OCI-LY7 (cell line): ENCODE measurements at regions not wholly inside any gene's neighbourhood (a gene's known extent, or its start where the extent isn't known, plus 50 kb on each side); places are given as distances from the start of the nearest gene placed in this dataset.

Experiments used
- BruUV-seq: library from RNA; stranded (reverse); fragments of 400-500 nt; replicated peaks from 2 replicates; lab custom pipeline; 2021; lab: Mats Ljungman, UMichigan
- CTCF ChIA-PET: fragments of 300-600 bp; sonication (Branson Sonifier 250); formaldehyde crosslinking; loops from one replicate; lab custom pipeline; 2022; ENCODE audit warnings: antibody characterized with exemption; ENCODE audit not compliant: unreplicated experiment; lab: Charles Lee
- POLR2A ChIA-PET: fragments of 300-600 bp; sonication (Branson Sonifier 250); formaldehyde crosslinking; loops from one replicate; lab custom pipeline; 2022; ENCODE audit warnings: antibody characterized with exemption; lab: Charles Lee
- DNase-seq: peaks from one replicate; pipeline ENCODE4 v3.0.0-alpha.2; 2015; ENCODE audit warnings: low spot score
- H2AFZ ChIP-seq: fragments of 200-600 bp; sonication (generic), shearing (Covaris generic); 2 replicates; pipeline ENCODE4 v1.6.1; 2014; ENCODE audit warnings: mild to moderate bottlenecking, antibody characterized with exemption, low read length, moderate library complexity
- H3K27ac ChIP-seq: fragments of 200-600 bp; sonication (generic); 2 replicates; pipeline ENCODE4 v1.5.1; 2014; ENCODE audit warnings: mixed run types, low read depth, mild to moderate bottlenecking, moderate library complexity, low read length, inconsistent platforms; ENCODE audit not compliant: poor library complexity, severe bottlenecking
- H3K36me3 ChIP-seq: fragments of 200-600 bp; sonication (generic); 2 replicates; pipeline ENCODE4 v1.6.1; 2014; ENCODE audit warnings: mild to moderate bottlenecking, antibody characterized with exemption, low read length, moderate library complexity, mixed read lengths; ENCODE audit not compliant: insufficient read depth
- H3K4me1 ChIP-seq: fragments of 200-600 bp; sonication (generic); 2 replicates; pipeline ENCODE4 v1.5.1; 2014; ENCODE audit warnings: mild to moderate bottlenecking, low read length; ENCODE audit not compliant: insufficient read depth, poor library complexity, severe bottlenecking
- H3K4me2 ChIP-seq: fragments of 200-600 bp; sonication (generic); 2 replicates; pipeline ENCODE4 v1.6.1; 2014; ENCODE audit warnings: mild to moderate bottlenecking, low read length
- H3K4me3 ChIP-seq: fragments of 200-600 bp; sonication (generic); 2 replicates; pipeline ENCODE4 v1.5.1; 2014; ENCODE audit warnings: mild to moderate bottlenecking, low read depth, low read length; ENCODE audit not compliant: poor library complexity, severe bottlenecking
- H3K79me2 ChIP-seq: fragments of 200-600 bp; sonication (generic); 2 replicates; pipeline ENCODE4 v1.6.1; 2016; ENCODE audit warnings: low read depth, mild to moderate bottlenecking, low read length, moderate library complexity, mixed read lengths; ENCODE audit not compliant: insufficient read depth
- H3K9me2 ChIP-seq: fragments of 200-600 bp; sonication (generic); 2 replicates; pipeline ENCODE4 v1.6.1; 2016; ENCODE audit warnings: mild to moderate bottlenecking, low read length, mixed read lengths; ENCODE audit not compliant: insufficient read depth
- H3K9me3 ChIP-seq: fragments of 200-600 bp; sonication (generic); 2 replicates; pipeline ENCODE4 v1.6.1; 2014; ENCODE audit warnings: mild to moderate bottlenecking, mixed run types, low read length, mixed read lengths
- H4K20me1 ChIP-seq: fragments of 200-600 bp; sonication (generic); 2 replicates; pipeline ENCODE4 v1.6.1; 2014; ENCODE audit warnings: mild to moderate bottlenecking, antibody characterized with exemption, low read length, moderate library complexity, mixed read lengths; ENCODE audit not compliant: insufficient read depth
- CTCF ChIP-seq: fragments of 200-600 bp; sonication (generic); conservative IDR thresholded peaks from 2 replicates; pipeline ENCODE4 v1.5.1; 2014; ENCODE audit warnings: mild to moderate bottlenecking, antibody characterized with exemption, low read length, moderate library complexity, mixed read lengths
- EZH2phosphoT487 ChIP-seq: fragments of 200-600 bp; sonication (generic); IDR thresholded peaks from 2 replicates; pipeline ENCODE4 v1.6.1; 2018; ENCODE audit warnings: low read depth, borderline replicate concordance, mild to moderate bottlenecking, mixed run types, antibody characterized with exemption, low read length, moderate library complexity, mixed read lengths
- intact Hi-C: fragments of 100-400 bp; cut with micrococcal nuclease; formaldehyde crosslinking; loops from one replicate; pipeline ENCODE4 v1.10.0; 2022; ENCODE audit not compliant: unreplicated experiment

DNA sequence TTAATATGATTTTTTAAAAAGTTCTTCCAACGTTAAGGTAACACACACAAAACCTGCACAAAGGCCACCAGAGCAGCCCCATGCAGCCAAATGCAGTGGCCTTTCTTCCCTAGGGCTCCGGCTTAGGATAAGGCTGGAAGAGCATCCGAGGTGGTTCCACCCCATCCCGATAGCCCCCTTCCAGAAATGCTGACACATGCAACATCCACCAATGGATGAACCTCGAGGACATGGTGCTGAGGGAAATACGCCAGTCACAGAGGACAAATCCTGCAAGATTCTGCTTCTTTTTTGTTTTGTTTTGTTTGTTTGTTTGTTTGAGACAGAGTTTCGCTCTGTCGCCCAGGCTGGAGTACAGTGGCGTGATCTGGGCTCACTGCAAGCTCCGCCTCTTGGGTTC lies 199.3 kb upstream of the NSMCE3 start:
- Histone ChIP-seq H3K9me2 (no peaks in the 10 kb centered on the region), H3K79me2 (no peaks in the 10 kb centered on the region), H3K4me2 (no peak overlapping the region), H3K4me1 (no peaks in the 10 kb centered on the region), H4K20me1 (no peaks in the 10 kb centered on the region), H3K36me3 (no peaks in the 10 kb centered on the region), H3K27ac (no peak overlapping the region), H3K9me3 (no peaks in the 10 kb centered on the region), H3K4me3 (no peak overlapping the region), H2AFZ (no peak overlapping the region)
- ChIA-PET CTCF (no interaction called here), POLR2A (no interaction called here)
- BruUV-seq, result no TSS peak
- TF ChIP-seq EZH2phosphoT487, result no peak
- TF ChIP-seq CTCF, result no peak
- no peak for DNase-seq
- intact Hi-C loops, result no loop called here

GRCh38 chr15:29467091-29467490 lies 197.5 kb upstream of the NSMCE3 start:
- no TSS peak for BruUV-seq
- ChIA-PET CTCF (no interaction called here), POLR2A (no interaction called here)
- H2AFZ ChIP-seq, result no peak overlapping the region
- H4K20me1 ChIP-seq, result no peaks in the 10 kb centered on the region
- no peak overlapping the region for H3K4me3 ChIP-seq
- H3K9me3 ChIP-seq, result no peaks in the 10 kb centered on the region
- intact Hi-C loops, result no loop called here
- DNase-seq, result no peak
- TF ChIP-seq EZH2phosphoT487 (no peak), CTCF (no peak)
- H3K4me1 ChIP-seq, result no peaks in the 10 kb centered on the region
- no peak overlapping the region for H3K4me2 ChIP-seq
- H3K79me2 ChIP-seq, result no peaks in the 10 kb centered on the region
- H3K36me3 ChIP-seq, result no peaks in the 10 kb centered on the region
- no peak overlapping the region for H3K27ac ChIP-seq
- no peaks in the 10 kb centered on the region for H3K9me2 ChIP-seq

GRCh38 chr15:29466292-29466691 lies 196.7 kb upstream of the NSMCE3 start:
- Histone ChIP-seq H3K79me2 (no peaks in the 10 kb centered on the region), H3K9me2 (no peaks in the 10 kb centered on the region), H3K4me2 (no peak overlapping the region), H3K4me1 (no peaks in the 10 kb centered on the region), H2AFZ (no peak overlapping the region), H3K27ac (no peak overlapping the region), H4K20me1 (no peaks in the 10 kb centered on the region), H3K9me3 (no peaks in the 10 kb centered on the region), H3K36me3 (no peaks in the 10 kb centered on the region), H3K4me3 (no peak overlapping the region)
- POLR2A ChIA-PET, result no interaction called here
- CTCF ChIA-PET, result no interaction called here
- intact Hi-C loops, result no loop called here
- DNase-seq, result no peak
- BruUV-seq, result no TSS peak
- TF ChIP-seq EZH2phosphoT487 (no peak), CTCF (no peak)
